HEK293 (cell line): ENCODE measurements at regions not wholly inside any gene's neighbourhood (a gene's known extent, or its start where the extent isn't known, plus 50 kb on each side); places are given as distances from the start of the nearest gene placed in this dataset.
A peak's percentile ranks its signal among the peaks of the same experiment; 100 is the strongest.

Experiments used
- CTCF ChIA-PET: fragments of 350-600 bp; formaldehyde crosslinking; extraction: SDS; loops from one replicate; lab custom pipeline; 2021; ENCODE audit warnings: antibody characterized with exemption; lab: Yijun Ruan, JAX
- POLR2A ChIA-PET: fragments of 300-600 bp; formaldehyde crosslinking; extraction: SDS; loops from one replicate; lab custom pipeline; 2020; ENCODE audit warnings: antibody characterized with exemption, inconsistent platforms; lab: Yijun Ruan, JAX
- H3K27ac ChIP-seq: fragments of 200-500 bp; sonication (Bioruptor generic); 2 replicates; pipeline ENCODE4 v1.5.1; 2014; ENCODE audit warnings: low read depth, low read length, control low read depth, inconsistent platforms; ENCODE audit errors: extremely low read depth
- H3K36me3 ChIP-seq, 2 experiments: fragments of 200-500 bp in 1 of 2; sonication (Bioruptor generic) in 1 of 2; 1 replicate in 1 of 2; 2 replicates in 1 of 2; pipeline ENCODE4 v1.5.1; 2014 to 2017; ENCODE audit warnings: inconsistent platforms in 2 of 2, low read length in 2 of 2; ENCODE audit not compliant: control insufficient read depth in 2 of 2, insufficient read depth in 1 of 2
- H3K4me1 ChIP-seq: fragments of 200-500 bp; sonication (Bioruptor generic); 2 replicates; pipeline ENCODE4 v1.5.1; 2014; ENCODE audit warnings: mild to moderate bottlenecking, low read length, inconsistent platforms; ENCODE audit not compliant: control insufficient read depth, insufficient read depth
- H3K4me3 ChIP-seq: 2 replicates; pipeline ENCODE4 v1.5.1; 2011; ENCODE audit warnings: low read depth, mild to moderate bottlenecking, control low read depth, low read length, moderate library complexity
- H3K9me3 ChIP-seq: fragments of 200-500 bp; sonication (Bioruptor generic); 2 replicates; pipeline ENCODE4 v1.5.1; 2014; ENCODE audit warnings: low read depth, low read length, inconsistent platforms; ENCODE audit not compliant: control insufficient read depth, insufficient read depth
- BCL11B ChIP-seq: fragments of 450-650 bp; formaldehyde crosslinking; IDR thresholded peaks from 2 replicates; pipeline ENCODE4 v1.5.1; 2016; ENCODE audit warnings: low read depth, missing biosample characterization, missing genetic modification characterization
- KLF1 ChIP-seq: fragments of 450-650 bp; formaldehyde crosslinking; IDR thresholded peaks from 2 replicates; pipeline ENCODE4 v1.5.1; 2016; ENCODE audit warnings: missing biosample characterization, missing genetic modification characterization
- KLF16 ChIP-seq: fragments of 450-650 bp; formaldehyde crosslinking; IDR thresholded peaks from 2 replicates; pipeline ENCODE4 v1.5.1; 2017; ENCODE audit warnings: missing biosample characterization, missing genetic modification characterization
- SP7 ChIP-seq: fragments of 450-650 bp; formaldehyde crosslinking; IDR thresholded peaks from 2 replicates; pipeline ENCODE4 v1.5.1; 2016; ENCODE audit warnings: missing biosample characterization, missing genetic modification characterization
- TSHZ1 ChIP-seq: fragments of 450-650 bp; formaldehyde crosslinking; IDR thresholded peaks from 2 replicates; pipeline ENCODE4 v1.5.1; 2016; ENCODE audit warnings: missing biosample characterization, missing genetic modification characterization, borderline replicate concordance
- ZFP69B ChIP-seq: fragments of 450-650 bp; formaldehyde crosslinking; IDR thresholded peaks from 2 replicates; pipeline ENCODE4 v1.5.1; 2016; ENCODE audit warnings: missing biosample characterization, missing genetic modification characterization
- ZNF274 ChIP-seq, 2 experiments: fragments of 200-500 bp in 1 of 2; fragments of 450-650 bp in 1 of 2; sonication (Bioruptor generic) in 1 of 2; formaldehyde crosslinking in 1 of 2; IDR thresholded peaks; 2 replicates each; pipeline versions ENCODE4 v1.5.1 to v1.6.1; 2014 to 2016; ENCODE audit warnings: borderline replicate concordance in 1 of 2, inconsistent platforms in 1 of 2, low read length in 1 of 2, missing biosample characterization in 1 of 2, missing genetic modification characterization in 1 of 2
- ZNF280C ChIP-seq: fragments of 450-650 bp; formaldehyde crosslinking; IDR thresholded peaks from 2 replicates; pipeline ENCODE4 v1.5.1; 2016; ENCODE audit warnings: missing biosample characterization, missing genetic modification characterization
- ZNF37A ChIP-seq: fragments of 450-650 bp; IDR thresholded peaks from 2 replicates; pipeline ENCODE4 v1.5.1; 2018; ENCODE audit warnings: missing biosample characterization, missing genetic modification characterization
- ZNF501 ChIP-seq: fragments of 450-650 bp; formaldehyde crosslinking; IDR thresholded peaks from 2 replicates; pipeline ENCODE4 v1.5.1; 2016; ENCODE audit warnings: missing biosample characterization, missing genetic modification characterization
- ZNF623 ChIP-seq: fragments of 450-650 bp; formaldehyde crosslinking; IDR thresholded peaks from 2 replicates; pipeline ENCODE4 v1.5.1; 2016; ENCODE audit warnings: missing biosample characterization, missing genetic modification characterization
- ZNF830 ChIP-seq: fragments of 450-650 bp; IDR thresholded peaks from 2 replicates; pipeline ENCODE4 v1.5.0; 2018; ENCODE audit warnings: missing biosample characterization, missing genetic modification characterization, low read depth, mild to moderate bottlenecking, moderate library complexity
- ZSCAN4 ChIP-seq: fragments of 450-650 bp; formaldehyde crosslinking; IDR thresholded peaks from 2 replicates; pipeline ENCODE4 v1.5.1; 2017; ENCODE audit warnings: missing biosample characterization, missing genetic modification characterization
- TF ChIP-seq, protein P1 (sequence below): fragments of 450-650 bp; IDR thresholded peaks from 2 replicates; pipeline ENCODE4 v1.5.1; 2018; ENCODE audit warnings: missing biosample characterization, missing genetic modification characterization

- TF ChIP-seq, protein P1, sequence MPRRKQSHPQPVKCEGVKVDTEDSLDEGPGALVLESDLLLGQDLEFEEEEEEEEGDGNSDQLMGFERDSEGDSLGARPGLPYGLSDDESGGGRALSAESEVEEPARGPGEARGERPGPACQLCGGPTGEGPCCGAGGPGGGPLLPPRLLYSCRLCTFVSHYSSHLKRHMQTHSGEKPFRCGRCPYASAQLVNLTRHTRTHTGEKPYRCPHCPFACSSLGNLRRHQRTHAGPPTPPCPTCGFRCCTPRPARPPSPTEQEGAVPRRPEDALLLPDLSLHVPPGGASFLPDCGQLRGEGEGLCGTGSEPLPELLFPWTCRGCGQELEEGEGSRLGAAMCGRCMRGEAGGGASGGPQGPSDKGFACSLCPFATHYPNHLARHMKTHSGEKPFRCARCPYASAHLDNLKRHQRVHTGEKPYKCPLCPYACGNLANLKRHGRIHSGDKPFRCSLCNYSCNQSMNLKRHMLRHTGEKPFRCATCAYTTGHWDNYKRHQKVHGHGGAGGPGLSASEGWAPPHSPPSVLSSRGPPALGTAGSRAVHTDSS (tag by site-specific recombination) = no peak
- TF ChIP-seq, all 188 proteins: peak for 0
Observed at GRCh38 chr9:109604131-109604530, 106.0 kb upstream of the PTPN3 start (continued).

DNA sequence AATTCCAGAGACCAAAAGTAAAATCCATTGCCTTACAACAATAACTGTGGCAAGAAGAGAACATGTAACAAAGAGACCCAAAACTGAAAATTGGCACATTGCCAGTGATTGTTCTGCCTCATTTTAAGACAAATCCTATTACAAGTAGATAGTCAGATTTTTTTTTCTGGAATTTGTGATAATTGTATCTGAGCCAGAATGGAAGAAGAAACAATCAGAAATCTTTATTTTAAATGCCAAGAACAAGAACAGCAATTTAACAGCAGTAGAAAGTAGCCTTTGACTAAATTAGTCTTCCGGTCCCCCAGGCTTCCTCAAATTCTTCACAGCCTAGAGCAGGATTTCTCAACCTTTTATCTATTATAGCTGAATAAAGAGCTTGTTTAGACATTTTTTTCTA is 106.7 kb upstream of the PTPN3 start:
- H3K4me1 ChIP-seq = no peaks in the 10 kb centered on the region
- ChIA-PET POLR2A (no interaction called here), CTCF (interaction anchor here (0.6 kb wide), 1 partner anchor 79 kb away, joined by 3 read pairs; no protein-coding TSS in a partner anchor)
- H3K27ac ChIP-seq = no peak overlapping the region
- no peak overlapping the region for H3K4me3 ChIP-seq
- no peaks in the 10 kb centered on the region for H3K36me3 ChIP-seq
- H3K9me3 ChIP-seq = no peaks in the 10 kb centered on the region
- TF ChIP-seq ZNF830 = peak; percentile 61
- TF ChIP-seq ZNF274 (IDR thresholded peaks at IDR 0.05; ENCODE audit: low read length) = no peak
- no peak for TF ChIP-seq ZNF274 (tag by site-specific recombination; IDR thresholded peaks at IDR 0.05; ENCODE audit: borderline replicate concordance)
- no peak for TF ChIP-seq KLF16 (tag by site-specific recombination)
- TF ChIP-seq ZNF37A (tag by site-specific recombination) = peak; percentile 36; the same call in 1 of the 2 replicates
- no peak for TF ChIP-seq BCL11B (tag by site-specific recombination)
- TF ChIP-seq ZNF623 = no peak
- no peak for TF ChIP-seq ZFP69B (tag by site-specific recombination)
- TF ChIP-seq TSHZ1 = no peak
- no peak for TF ChIP-seq ZNF501
- TF ChIP-seq SP7 (tag by site-specific recombination) = no peak

DNA sequence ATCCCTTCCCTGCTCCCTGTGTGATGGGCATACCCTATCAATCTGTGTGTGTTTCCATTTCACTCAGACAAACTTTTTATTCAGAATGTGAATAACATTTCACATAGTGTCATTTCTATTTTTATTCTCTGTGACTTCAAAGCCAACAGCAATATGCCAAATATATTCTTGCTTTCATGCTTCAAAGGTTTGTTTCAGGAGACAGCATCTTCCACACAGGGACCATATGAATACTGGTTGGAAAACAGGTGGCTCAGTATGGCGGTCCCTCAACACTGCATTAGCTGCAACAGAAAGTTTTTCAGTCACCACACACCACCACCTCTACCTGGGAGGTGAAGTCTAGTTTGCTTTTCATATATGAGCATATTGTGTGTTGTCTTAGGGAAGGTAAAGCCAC is 111.0 kb upstream of the PTPN3 start:
- H3K27ac ChIP-seq = no peak overlapping the region
- no peaks in the 10 kb centered on the region for H3K4me1 ChIP-seq
- CTCF ChIA-PET = no interaction called here
- no peak overlapping the region for H3K4me3 ChIP-seq
- POLR2A ChIA-PET = no interaction called here
- no peak for TF ChIP-seq ZNF280C (tag by site-specific recombination)
- TF ChIP-seq ZSCAN4 (tag by site-specific recombination) = no peak
- no peak for TF ChIP-seq KLF1
- H3K9me3 ChIP-seq = no peaks in the 10 kb centered on the region
- no peaks in the 10 kb centered on the region for H3K36me3 ChIP-seq
